Breast epithelium (tissue), 3 donors: ENCODE measurements at regions not wholly inside any gene's neighbourhood (a gene's known extent, or its start where the extent isn't known, plus 50 kb on each side); places are given as distances from the start of the nearest gene placed in this dataset.

Experiments used
- POLR2AphosphoS5 ChIP-seq, 3 donors: sonication (generic); formaldehyde crosslinking; IDR thresholded peaks; one replicate each; pipeline ENCODE4 v1.6.1; 2017; ENCODE audit warnings: antibody characterized with exemption in 3 of 3
- TF ChIP-seq, protein P1 (sequence below), 3 donors: fragments of 450-650 bp; IDR thresholded peaks; one replicate each; pipeline ENCODE4 v1.5.1; 2016 to 2017; ENCODE audit warnings: antibody characterized with exemption in 3 of 3, mild to moderate bottlenecking in 3 of 3, moderate library complexity in 3 of 3

DNA sequence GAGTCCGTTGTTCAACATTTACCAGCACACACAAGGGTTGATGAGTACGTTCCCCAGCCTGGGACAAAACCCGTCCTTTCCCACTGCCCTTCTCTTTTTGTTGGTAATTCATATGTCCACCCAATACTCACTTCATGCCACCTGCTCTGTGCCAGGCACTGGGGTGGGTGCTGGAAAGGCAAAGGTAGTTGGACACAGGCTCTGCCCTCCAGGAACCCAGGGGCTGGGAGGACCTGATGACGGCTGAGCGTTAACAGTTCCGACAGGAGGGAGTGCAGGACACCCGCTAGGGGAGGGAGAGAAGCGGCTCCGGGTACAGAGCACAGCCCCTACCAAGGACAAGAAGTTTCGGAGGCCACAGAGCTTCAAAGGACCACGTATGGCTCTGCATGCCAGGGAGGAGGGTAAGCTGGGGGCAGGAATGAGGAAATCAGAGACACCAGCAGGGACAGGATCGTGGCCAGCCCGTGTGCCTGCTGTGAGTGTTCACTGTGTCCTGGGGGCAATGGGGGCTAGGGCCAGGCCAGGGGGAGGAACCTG, 134.1 kb upstream of the GPC1 start:
- TF ChIP-seq, protein P1, sequence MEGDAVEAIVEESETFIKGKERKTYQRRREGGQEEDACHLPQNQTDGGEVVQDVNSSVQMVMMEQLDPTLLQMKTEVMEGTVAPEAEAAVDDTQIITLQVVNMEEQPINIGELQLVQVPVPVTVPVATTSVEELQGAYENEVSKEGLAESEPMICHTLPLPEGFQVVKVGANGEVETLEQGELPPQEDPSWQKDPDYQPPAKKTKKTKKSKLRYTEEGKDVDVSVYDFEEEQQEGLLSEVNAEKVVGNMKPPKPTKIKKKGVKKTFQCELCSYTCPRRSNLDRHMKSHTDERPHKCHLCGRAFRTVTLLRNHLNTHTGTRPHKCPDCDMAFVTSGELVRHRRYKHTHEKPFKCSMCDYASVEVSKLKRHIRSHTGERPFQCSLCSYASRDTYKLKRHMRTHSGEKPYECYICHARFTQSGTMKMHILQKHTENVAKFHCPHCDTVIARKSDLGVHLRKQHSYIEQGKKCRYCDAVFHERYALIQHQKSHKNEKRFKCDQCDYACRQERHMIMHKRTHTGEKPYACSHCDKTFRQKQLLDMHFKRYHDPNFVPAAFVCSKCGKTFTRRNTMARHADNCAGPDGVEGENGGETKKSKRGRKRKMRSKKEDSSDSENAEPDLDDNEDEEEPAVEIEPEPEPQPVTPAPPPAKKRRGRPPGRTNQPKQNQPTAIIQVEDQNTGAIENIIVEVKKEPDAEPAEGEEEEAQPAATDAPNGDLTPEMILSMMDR (IDR thresholded peaks at IDR 0.05): no peak
- no peak for TF ChIP-seq POLR2AphosphoS5 (IDR thresholded peaks at IDR 0.05)
